IgD-negative memory B cell (primary cell): ENCODE measurements at regions not wholly inside any gene's neighbourhood (a gene's known extent, or its start where the extent isn't known, plus 50 kb on each side); places are given as distances from the start of the nearest gene placed in this dataset.
"Not testable (repeated sequence)": the region's sequence is repeated elsewhere in the genome, so short reads cannot be mapped to it uniquely, and the experiment has no call there.

ENCODE experiments used
- H3K27ac Mint-ChIP-seq, 3 donors: one replicate each; pipeline ENCODE4 v1.8.0; 2020 to 2022; ENCODE audit warnings: mild to moderate bottlenecking in 3 of 3, mixed read lengths in 3 of 3, moderate library complexity in 1 of 3
- H3K27me3 Mint-ChIP-seq: one replicate; pipeline ENCODE4 v1.8.0; 2021; ENCODE audit warnings: mixed read lengths
- H3K36me3 Mint-ChIP-seq: one replicate; pipeline ENCODE4 v1.8.0; 2020; ENCODE audit warnings: mild to moderate bottlenecking, mixed read lengths
- H3K4me1 Mint-ChIP-seq, 3 donors: one replicate each; pipeline ENCODE4 v1.8.0; 2020 to 2022; ENCODE audit warnings: mixed read lengths in 3 of 3, mild to moderate bottlenecking in 1 of 3
- H3K4me3 Mint-ChIP-seq, 4 donors: one replicate each; pipeline ENCODE4 v1.8.0; 2020 to 2022; ENCODE audit warnings: mild to moderate bottlenecking in 4 of 4, mixed read lengths in 4 of 4, moderate library complexity in 3 of 4
- H3K9me3 Mint-ChIP-seq, 3 donors: one replicate each; pipeline ENCODE4 v1.8.0; 2020 to 2021; ENCODE audit warnings: mixed read lengths in 3 of 3, mild to moderate bottlenecking in 1 of 3

GRCh38 chr5:23800307-23800706 lies 292.9 kb downstream of the PRDM9 start:
- not testable (repeated sequence) for H3K27me3 Mint-ChIP-seq, H3K27ac Mint-ChIP-seq, H3K9me3 Mint-ChIP-seq, H3K4me1 Mint-ChIP-seq, H3K36me3 Mint-ChIP-seq, H3K4me3 Mint-ChIP-seq

GRCh38 chr5:23820765-23821471 lies 313.5 kb downstream of the PRDM9 start:
- H3K9me3 Mint-ChIP-seq: peaks cover 0 to 3% (median 2%) of the 10 kb centered on the region in 3 donors
- no peak overlapping the region for H3K27ac Mint-ChIP-seq
- H3K4me3 Mint-ChIP-seq: no peak overlapping the region

GRCh38 chr5:23823521-23823920 lies 316.1 kb downstream of the PRDM9 start:
- H3K4me3 Mint-ChIP-seq: no peak overlapping the region
- H3K4me1 Mint-ChIP-seq: no peaks in the 10 kb centered on the region
- H3K9me3 Mint-ChIP-seq: peaks cover 2 to 10% (median 3%) of the 10 kb centered on the region in 3 donors
- H3K36me3 Mint-ChIP-seq: peaks cover 1% of the 10 kb centered on the region
- H3K27ac Mint-ChIP-seq: no peak overlapping the region
- no peaks in the 10 kb centered on the region for H3K27me3 Mint-ChIP-seq

More at GRCh38 chr5:23820765-23821471, 313.5 kb downstream of the PRDM9 start:
- H3K4me1 Mint-ChIP-seq: no peaks in the 10 kb centered on the region
- H3K36me3 Mint-ChIP-seq: peaks cover 1% of the 10 kb centered on the region
- H3K27me3 Mint-ChIP-seq: no peaks in the 10 kb centered on the region

GRCh38 chr5:23825196-23825595 lies 317.8 kb downstream of the PRDM9 start:
- H3K4me1 Mint-ChIP-seq: no peaks in the 10 kb centered on the region

GRCh38 chr5:23840083-23840482 lies 332.7 kb downstream of the PRDM9 start:
- H3K9me3 Mint-ChIP-seq: peaks cover 2 to 22% (median 2%) of the 10 kb centered on the region in 3 donors
- no peaks in the 10 kb centered on the region for H3K4me1 Mint-ChIP-seq
- H3K27me3 Mint-ChIP-seq: no peaks in the 10 kb centered on the region
- H3K36me3 Mint-ChIP-seq: no peaks in the 10 kb centered on the region
- H3K4me3 Mint-ChIP-seq: no peak overlapping the region
- H3K27ac Mint-ChIP-seq: no peak overlapping the region

More at GRCh38 chr5:23825196-23825595, 317.8 kb downstream of the PRDM9 start:
- Mint-ChIP-seq H3K4me3 (peak overlapping the region in 1 of 4 donors; percentile 39), H3K27me3 (no peaks in the 10 kb centered on the region), H3K36me3 (peaks cover 4% of the 10 kb centered on the region), H3K27ac (no peak overlapping the region), H3K9me3 (peaks cover 1 to 13% (median 2%) of the 10 kb centered on the region in 3 donors)

GRCh38 chr5:23864786-23865185 lies 357.4 kb downstream of the PRDM9 start:
- Mint-ChIP-seq H3K4me3 (no peak overlapping the region), H3K27ac (no peak overlapping the region), H3K9me3 (peaks cover 0 to 3% (median 0%) of the 10 kb centered on the region in 3 donors)

GRCh38 chr5:23877847-23878246 lies 370.4 kb downstream of the PRDM9 start:
- Mint-ChIP-seq H3K4me1 (peaks cover 0 to 2% (median 0%) of the 10 kb centered on the region in 3 donors), H3K4me3 (no peak overlapping the region)

More at GRCh38 chr5:23864786-23865185, 357.4 kb downstream of the PRDM9 start:
- Mint-ChIP-seq H3K27me3 (no peaks in the 10 kb centered on the region), H3K4me1 (no peaks in the 10 kb centered on the region), H3K36me3 (no peaks in the 10 kb centered on the region)

GRCh38 chr5:23884405-23885031 lies 377.1 kb downstream of the PRDM9 start:
- Mint-ChIP-seq H3K4me1 (no peaks in the 10 kb centered on the region), H3K4me3 (no peak overlapping the region), H3K27ac (no peak overlapping the region), H3K36me3 (no peaks in the 10 kb centered on the region), H3K9me3 (peaks cover 0 to 8% (median 4%) of the 10 kb centered on the region in 3 donors), H3K27me3 (no peaks in the 10 kb centered on the region)

More at GRCh38 chr5:23877847-23878246, 370.4 kb downstream of the PRDM9 start:
- Mint-ChIP-seq H3K36me3 (no peaks in the 10 kb centered on the region), H3K27ac (no peak overlapping the region), H3K9me3 (peaks cover 0 to 4% (median 3%) of the 10 kb centered on the region in 3 donors), H3K27me3 (no peaks in the 10 kb centered on the region)

- Mint-ChIP-seq H3K36me3 (no peaks in the 10 kb centered on the region), H3K9me3 (peaks cover 5 to 12% (median 7%) of the 10 kb centered on the region in 3 donors), H3K27ac (no peak overlapping the region), H3K4me3 (no peak overlapping the region), H3K27me3 (no peaks in the 10 kb centered on the region), H3K4me1 (no peaks in the 10 kb centered on the region)
Observed at GRCh38 chr5:23893561-23893960, 386.2 kb downstream of the PRDM9 start.

GRCh38 chr5:23895614-23896013 lies 388.2 kb downstream of the PRDM9 start:
- H3K36me3 Mint-ChIP-seq: no peaks in the 10 kb centered on the region
- peaks cover 3 to 12% (median 4%) of the 10 kb centered on the region in 3 donors for H3K9me3 Mint-ChIP-seq
- H3K4me1 Mint-ChIP-seq: no peaks in the 10 kb centered on the region
- H3K27ac Mint-ChIP-seq: no peak overlapping the region
- no peak overlapping the region for H3K4me3 Mint-ChIP-seq
- H3K27me3 Mint-ChIP-seq: no peaks in the 10 kb centered on the region

GRCh38 chr5:23930985-23931384 lies 423.6 kb downstream of the PRDM9 start:
- H3K36me3 Mint-ChIP-seq: no peaks in the 10 kb centered on the region
- H3K27me3 Mint-ChIP-seq: no peaks in the 10 kb centered on the region
- no peak overlapping the region for H3K4me3 Mint-ChIP-seq
- H3K27ac Mint-ChIP-seq: no peak overlapping the region
- peaks cover 2 to 8% (median 2%) of the 10 kb centered on the region in 3 donors for H3K9me3 Mint-ChIP-seq
- H3K4me1 Mint-ChIP-seq: no peaks in the 10 kb centered on the region

GRCh38 chr5:23951261-23951928 lies 444.0 kb downstream of the PRDM9 start:
- H3K27me3 Mint-ChIP-seq, H3K4me1 Mint-ChIP-seq, H3K27ac Mint-ChIP-seq, H3K4me3 Mint-ChIP-seq, H3K36me3 Mint-ChIP-seq: not testable (repeated sequence)
- peaks cover 2 to 11% (median 8%) of the 10 kb centered on the region in 3 donors for H3K9me3 Mint-ChIP-seq

- Mint-ChIP-seq H3K27ac (no peak overlapping the region), H3K4me3 (no peak overlapping the region), H3K9me3 (peaks cover 2 to 15% (median 8%) of the 10 kb centered on the region in 3 donors), H3K4me1 (no peaks in the 10 kb centered on the region), H3K36me3 (no peaks in the 10 kb centered on the region), H3K27me3 (no peaks in the 10 kb centered on the region)
Observed at GRCh38 chr5:23963449-23963848, 456.0 kb downstream of the PRDM9 start.

- no peak overlapping the region for H3K4me3 Mint-ChIP-seq
- peaks cover 3 to 10% (median 10%) of the 10 kb centered on the region in 3 donors for H3K9me3 Mint-ChIP-seq
- no peaks in the 10 kb centered on the region for H3K4me1 Mint-ChIP-seq
- no peaks in the 10 kb centered on the region for H3K36me3 Mint-ChIP-seq
- no peaks in the 10 kb centered on the region for H3K27me3 Mint-ChIP-seq
- H3K27ac Mint-ChIP-seq: peak overlapping the region in 1 of 3 donors; percentile 50
Observed at GRCh38 chr5:23977365-23977764, 470.0 kb downstream of the PRDM9 start.

- Mint-ChIP-seq H3K4me1 (no peaks in the 10 kb centered on the region), H3K9me3 (peaks cover 3 to 13% (median 10%) of the 10 kb centered on the region in 3 donors)
Observed at GRCh38 chr5:23977997-23978396, 470.6 kb downstream of the PRDM9 start.

More at GRCh38 chr5:23977997-23978396, 470.6 kb downstream of the PRDM9 start:
- Mint-ChIP-seq H3K36me3 (no peaks in the 10 kb centered on the region), H3K27ac (no peak overlapping the region), H3K4me3 (no peak overlapping the region), H3K27me3 (no peaks in the 10 kb centered on the region)
